ENCODE measurements at regions not wholly inside any gene's neighbourhood (a gene's known extent, or its start where the extent isn't known, plus 50 kb on each side); places are given as distances from the start of the nearest gene placed in this dataset.

- Mint-ChIP-seq H3K36me3 (no peaks in the 10 kb centered on the region), H3K4me1 (no peaks in the 10 kb centered on the region), H3K9me3 (peaks cover 0 to 20% (median 9%) of the 10 kb centered on the region in 8 donors), H3K27ac (peak overlapping the region in 1 of 7 donors; percentile 38), H3K27me3 (peaks cover 6 to 14% of the 10 kb centered on the region in 2 donors), H3K4me3 (no peak overlapping the region)
- ChIA-PET CTCF (ENCODE audit: partially characterized antibody) (no interaction called here), POLR2A (ENCODE audit: partially characterized antibody) (no interaction called here)
- no peaks in the 10 kb centered on the region for H3K9me3 ChIP-seq (ENCODE audit: control insufficient read depth in 1 of 2, low read length in 2 of 2)
- H3K4me3 ChIP-seq (ENCODE audit: low read length in 2 of 2), result no peak overlapping the region
- DNase-seq, result no peak
- H3K27ac ChIP-seq (ENCODE audit: low read depth, low read length), result no peak overlapping the region
- H3K4me1 ChIP-seq (ENCODE audit: insufficient read depth, low read length), result no peaks in the 10 kb centered on the region
- intact Hi-C loops (cut with micrococcal nuclease), result no loop called here
- no peaks in the 10 kb centered on the region for H3K27me3 ChIP-seq (ENCODE audit: insufficient read depth, low read length)
- no peaks in the 10 kb centered on the region for H3K36me3 ChIP-seq (ENCODE audit: insufficient read depth, low read length)
Observed at GRCh38 chr1:170461291-170461747, 70.6 kb upstream of the GORAB start.

GRCh38 chr1:170461762-170462384 is 70.1 kb upstream of the GORAB start:
- intact Hi-C loops (cut with micrococcal nuclease), result no loop called here
- Histone ChIP-seq H3K36me3 (ENCODE audit: insufficient read depth, low read length) (no peaks in the 10 kb centered on the region), H3K4me3 (ENCODE audit: low read length in 2 of 2) (no peak overlapping the region), H3K27me3 (ENCODE audit: insufficient read depth, low read length) (no peaks in the 10 kb centered on the region), H3K27ac (ENCODE audit: low read depth, low read length) (no peak overlapping the region), H3K9me3 (ENCODE audit: control insufficient read depth in 1 of 2, low read length in 2 of 2) (no peaks in the 10 kb centered on the region), H3K4me1 (ENCODE audit: insufficient read depth, low read length) (no peaks in the 10 kb centered on the region)
- no peak overlapping the region for H3K27ac Mint-ChIP-seq
- DNase-seq, result no peak
- H3K4me3 Mint-ChIP-seq, result no peak overlapping the region
- H3K9me3 Mint-ChIP-seq, result peaks cover 2 to 20% (median 10%) of the 10 kb centered on the region in 8 donors
- no peaks in the 10 kb centered on the region for H3K4me1 Mint-ChIP-seq
- H3K27me3 Mint-ChIP-seq, result peaks cover 6 to 17% of the 10 kb centered on the region in 2 donors
- H3K36me3 Mint-ChIP-seq, result no peaks in the 10 kb centered on the region
- CTCF ChIA-PET (ENCODE audit: partially characterized antibody), result no interaction called here
- POLR2A ChIA-PET (ENCODE audit: partially characterized antibody), result no interaction called here

- Histone ChIP-seq H3K27me3 (ENCODE audit: insufficient read depth, low read length) (no peaks in the 10 kb centered on the region), H3K4me3 (ENCODE audit: low read length in 2 of 2) (no peak overlapping the region), H3K9me3 (ENCODE audit: control insufficient read depth in 1 of 2, low read length in 2 of 2) (no peaks in the 10 kb centered on the region), H3K4me1 (ENCODE audit: insufficient read depth, low read length) (no peaks in the 10 kb centered on the region), H3K27ac (ENCODE audit: low read depth, low read length) (no peak overlapping the region), H3K36me3 (ENCODE audit: insufficient read depth, low read length) (no peaks in the 10 kb centered on the region)
- CTCF ChIA-PET (ENCODE audit: partially characterized antibody), result no interaction called here
- H3K27ac Mint-ChIP-seq, result no peak overlapping the region
- peaks cover 2 to 3% of the 10 kb centered on the region in 2 donors for H3K27me3 Mint-ChIP-seq
- H3K36me3 Mint-ChIP-seq, result no peaks in the 10 kb centered on the region
- no peak for DNase-seq
- intact Hi-C loops (cut with micrococcal nuclease), result no loop called here
- POLR2A ChIA-PET (ENCODE audit: partially characterized antibody), result no interaction called here
- H3K9me3 Mint-ChIP-seq, result peaks cover 0 to 9% (median 2%) of the 10 kb centered on the region in 8 donors
- no peaks in the 10 kb centered on the region for H3K4me1 Mint-ChIP-seq
- H3K4me3 Mint-ChIP-seq, result no peak overlapping the region
Observed at GRCh38 chr1:170470121-170470520, 61.8 kb upstream of the GORAB start.

- peaks cover 0 to 6% (median under 1%) of the 10 kb centered on the region in 8 donors for H3K9me3 Mint-ChIP-seq
- CTCF ChIA-PET (ENCODE audit: partially characterized antibody), result no interaction called here
- no peaks in the 10 kb centered on the region for H3K4me1 Mint-ChIP-seq
- intact Hi-C loops (cut with micrococcal nuclease), result no loop called here
- Histone ChIP-seq H3K27ac (ENCODE audit: low read depth, low read length) (no peak overlapping the region), H3K4me3 (ENCODE audit: low read length in 2 of 2) (no peak overlapping the region), H3K27me3 (ENCODE audit: insufficient read depth, low read length) (no peaks in the 10 kb centered on the region), H3K4me1 (ENCODE audit: insufficient read depth, low read length) (no peaks in the 10 kb centered on the region), H3K36me3 (ENCODE audit: insufficient read depth, low read length) (no peaks in the 10 kb centered on the region), H3K9me3 (ENCODE audit: control insufficient read depth in 1 of 2, low read length in 2 of 2) (no peaks in the 10 kb centered on the region)
- H3K4me3 Mint-ChIP-seq, result no peak overlapping the region
- H3K27ac Mint-ChIP-seq, result no peak overlapping the region
- POLR2A ChIA-PET (ENCODE audit: partially characterized antibody), result no interaction called here
- peaks cover under 1 to 2% of the 10 kb centered on the region in 2 donors for H3K27me3 Mint-ChIP-seq
- no peaks in the 10 kb centered on the region for H3K36me3 Mint-ChIP-seq
- no peak for DNase-seq
Observed at GRCh38 chr1:170471398-170472053, 60.4 kb upstream of the GORAB start.

GRCh38 chr1:170481000-170481399 is 51.0 kb upstream of the GORAB start:
- Mint-ChIP-seq H3K27me3 (peaks cover 6 to 10% of the 10 kb centered on the region in 2 donors), H3K36me3 (no peaks in the 10 kb centered on the region), H3K9me3 (peaks cover 0 to 2% (median 0%) of the 10 kb centered on the region in 8 donors), H3K4me1 (no peaks in the 10 kb centered on the region), H3K27ac (no peak overlapping the region), H3K4me3 (no peak overlapping the region)
- CTCF ChIA-PET (ENCODE audit: partially characterized antibody), result no interaction called here
- peaks cover 7% of the 10 kb centered on the region for H3K27me3 ChIP-seq (ENCODE audit: insufficient read depth, low read length)
- no peaks in the 10 kb centered on the region for H3K9me3 ChIP-seq (ENCODE audit: control insufficient read depth in 1 of 2, low read length in 2 of 2)
- intact Hi-C loops (cut with micrococcal nuclease), result no loop called here
- DNase-seq, result no peak
- no peak overlapping the region for H3K27ac ChIP-seq (ENCODE audit: low read depth, low read length)
- no peak overlapping the region for H3K4me3 ChIP-seq (ENCODE audit: low read length in 2 of 2)
- no peaks in the 10 kb centered on the region for H3K36me3 ChIP-seq (ENCODE audit: insufficient read depth, low read length)
- H3K4me1 ChIP-seq (ENCODE audit: insufficient read depth, low read length), result no peaks in the 10 kb centered on the region
- POLR2A ChIA-PET (ENCODE audit: partially characterized antibody), result no interaction called here
